Bone marrow (tissue), 2 donors: ENCODE measurements at regions not wholly inside any gene's neighbourhood (a gene's known extent, or its start where the extent isn't known, plus 50 kb on each side); places are given as distances from the start of the nearest gene placed in this dataset.

Experiments used
- DNase-seq, 2 donors: peaks; one replicate each; lab custom pipeline; 2025; lab: John Stamatoyannopoulos, UW

- DNase-seq, result no peak
Observed at GRCh38 chr18:75677696-75678455, 250.4 kb upstream of the SMIM21 start.

GRCh38 chr18:75660932-75661331 is 233.4 kb upstream of the SMIM21 start:
- no peak for DNase-seq

DNA sequence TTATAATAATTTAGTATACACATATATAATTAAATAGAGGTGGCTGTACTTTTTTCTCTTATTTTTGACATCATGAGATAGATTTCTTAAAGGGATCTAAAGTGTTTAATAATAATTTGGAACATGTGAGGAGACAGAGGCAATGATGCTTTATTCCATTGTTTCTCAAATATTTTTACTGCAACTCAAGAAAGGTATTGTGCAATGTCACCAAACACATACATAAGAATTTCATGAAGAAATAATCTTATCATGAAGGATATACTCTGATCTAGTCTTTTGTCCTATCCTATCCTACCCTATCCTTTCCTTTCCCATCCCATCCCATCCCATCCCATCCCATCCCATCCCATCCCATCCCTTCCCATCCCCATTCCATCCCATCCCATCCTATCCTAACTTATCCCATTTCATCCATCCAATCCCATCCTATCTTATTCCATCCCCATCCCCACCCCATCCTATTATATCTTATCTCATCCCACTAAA is 232.1 kb upstream of the SMIM21 start:
- DNase-seq, result no peak

DNA sequence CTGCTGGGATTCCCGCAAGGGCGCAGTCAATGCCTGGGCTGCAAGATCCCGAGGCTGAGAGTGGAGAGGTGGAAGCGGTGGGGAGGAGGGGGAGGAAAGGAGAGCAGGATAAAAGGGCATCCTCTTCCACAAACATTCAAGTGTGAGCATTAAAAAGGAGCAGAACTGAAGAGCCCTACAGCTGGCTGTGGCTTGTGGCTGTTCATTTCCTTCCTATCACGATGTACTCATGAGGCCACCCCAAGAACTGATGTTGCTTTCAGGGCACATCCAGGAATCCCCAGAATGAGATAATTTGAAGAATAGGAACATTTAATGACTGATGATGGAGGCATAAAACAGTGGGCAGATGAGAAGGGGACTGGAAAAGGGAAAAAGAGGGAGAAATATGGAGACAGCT is 230.8 kb upstream of the SMIM21 start:
- no peak for DNase-seq

- DNase-seq, result no peak
Observed at GRCh38 chr18:75656563-75657247, 229.2 kb upstream of the SMIM21 start.

DNA sequence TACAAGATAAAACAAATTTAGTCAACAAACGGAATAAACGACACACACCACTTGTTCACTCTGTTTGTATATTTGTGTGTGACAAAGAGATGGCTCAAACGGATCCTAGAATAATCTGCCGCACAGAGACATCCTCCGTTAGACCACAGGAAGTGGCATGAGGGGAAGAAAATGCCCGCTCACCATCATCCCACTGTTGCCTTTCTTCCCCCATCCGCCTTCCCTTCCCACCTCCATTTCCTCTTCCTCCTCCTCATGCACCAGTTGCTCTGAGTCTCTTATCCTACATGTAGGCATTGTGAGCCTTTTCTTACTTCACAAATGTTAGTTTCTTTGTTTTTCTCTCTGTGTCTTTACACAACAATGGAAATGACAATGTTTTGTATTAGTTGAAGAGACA is 228.5 kb upstream of the SMIM21 start:
- DNase-seq, result no peak

- no peak for DNase-seq
Observed at GRCh38 chr18:75654851-75655751, 227.6 kb upstream of the SMIM21 start.

- no peak for DNase-seq
Observed at GRCh38 chr18:75654386-75654785, 226.9 kb upstream of the SMIM21 start.

- no peak for DNase-seq
Observed at GRCh38 chr18:75652528-75652927, 225.0 kb upstream of the SMIM21 start.

- DNase-seq, result no peak
Observed at GRCh38 chr18:75644871-75645270, 217.4 kb upstream of the SMIM21 start.

DNA sequence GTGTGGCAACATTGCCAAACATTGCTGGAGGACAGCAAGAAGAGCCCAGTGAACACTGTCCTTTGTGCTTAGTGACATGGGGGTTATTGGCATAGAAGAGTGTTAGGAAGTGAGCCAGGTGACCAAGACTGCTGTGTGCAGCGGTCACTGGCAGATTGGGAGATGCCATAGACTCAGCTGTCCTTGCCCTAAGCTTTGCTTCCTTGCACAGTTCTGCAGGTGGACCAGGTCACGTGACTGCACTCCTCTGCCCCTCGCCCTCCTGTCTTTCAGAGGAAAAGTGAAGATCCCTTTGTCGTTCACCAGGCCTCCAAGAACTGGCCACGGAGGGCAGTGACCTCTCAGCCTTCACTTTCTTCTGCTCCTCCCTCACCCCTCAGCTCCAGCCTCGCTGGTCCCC is 215.6 kb upstream of the SMIM21 start:
- DNase-seq, result no peak

- DNase-seq, result no peak
Observed at GRCh38 chr18:75639472-75639831, 211.9 kb upstream of the SMIM21 start.

DNA sequence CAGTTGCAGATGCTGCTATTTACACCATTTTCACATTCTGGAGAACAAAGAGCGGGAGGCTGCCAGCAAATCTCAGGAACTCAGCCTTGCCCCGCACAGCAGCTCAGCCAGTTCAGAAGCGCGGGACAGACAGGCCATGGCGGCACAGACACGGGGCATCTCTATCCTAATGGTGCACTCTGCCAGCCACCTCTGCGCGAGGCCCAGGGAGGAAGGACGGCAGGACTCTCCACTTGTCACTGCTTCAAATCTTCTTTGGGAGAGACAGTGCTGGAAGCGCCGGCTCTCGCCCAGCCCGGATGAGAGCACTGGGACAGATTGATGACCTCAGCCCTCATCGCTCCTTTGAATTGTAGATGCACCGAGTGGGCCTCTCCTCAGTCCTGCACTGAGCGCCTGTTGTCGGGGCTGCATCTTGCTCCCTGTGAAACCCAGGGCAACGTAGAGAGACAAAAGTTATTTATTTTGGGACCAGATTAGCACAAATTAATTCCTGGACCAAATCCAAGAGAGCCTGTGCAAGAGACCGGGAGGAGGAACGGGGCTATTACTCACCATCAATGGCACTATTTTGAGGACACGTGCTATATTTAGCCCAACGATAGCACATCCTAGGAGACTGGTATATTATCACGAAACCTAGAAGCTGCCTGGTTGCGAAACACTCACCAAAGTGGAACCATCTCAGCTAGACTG is 211.4 kb upstream of the SMIM21 start:
- no peak for DNase-seq

- no peak for DNase-seq
Observed at GRCh38 chr18:75638223-75638775, 210.8 kb upstream of the SMIM21 start.

- DNase-seq, result no peak
Observed at GRCh38 chr18:75635096-75635495, 207.6 kb upstream of the SMIM21 start.

- DNase-seq, result no peak
Observed at GRCh38 chr18:75625966-75626365, 198.5 kb upstream of the SMIM21 start.

DNA sequence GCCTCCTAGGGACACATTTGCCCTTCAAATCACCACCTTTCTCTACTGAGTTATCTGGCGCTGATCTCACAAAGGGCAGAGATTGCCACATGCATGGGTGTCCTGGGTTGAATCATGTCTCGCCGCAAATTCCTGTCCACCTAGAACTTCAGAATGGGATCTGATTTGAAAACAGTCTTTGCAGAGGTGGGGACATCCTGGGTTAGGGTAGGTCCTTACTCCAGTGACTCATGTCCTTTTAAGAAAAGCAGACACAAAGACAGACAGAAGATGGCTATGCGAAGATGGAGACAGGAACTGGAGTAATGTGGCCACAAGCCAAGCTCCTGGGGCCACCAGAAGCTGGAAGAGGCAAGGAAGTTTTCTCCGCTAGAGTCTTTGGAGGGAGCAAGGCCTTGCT is 197.4 kb upstream of the SMIM21 start:
- DNase-seq, result no peak

- no peak for DNase-seq
Observed at GRCh38 chr18:75621818-75622217, 194.3 kb upstream of the SMIM21 start.

DNA sequence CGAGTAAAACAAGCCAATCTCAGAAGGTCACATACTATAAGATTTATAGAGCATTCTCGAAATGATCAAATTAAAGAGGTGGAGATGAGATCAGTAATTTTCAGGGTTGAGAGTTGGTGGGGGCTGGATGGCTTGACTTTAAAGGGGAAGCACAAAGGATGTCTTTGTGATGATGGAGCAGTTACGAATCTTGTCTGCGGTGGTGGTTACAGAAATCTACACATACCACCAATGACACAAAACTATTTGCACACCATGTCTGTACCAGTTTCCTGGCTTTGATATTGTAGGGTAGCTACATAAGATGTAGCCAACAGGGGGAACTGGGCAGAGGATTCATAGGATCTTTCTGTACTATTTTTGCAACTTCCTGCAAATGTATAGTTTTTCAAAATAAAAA is 190.6 kb upstream of the SMIM21 start:
- DNase-seq, result no peak

- DNase-seq, result no peak
Observed at GRCh38 chr18:75612456-75612855, 185.0 kb upstream of the SMIM21 start.

GRCh38 chr18:75607701-75608100 is 180.2 kb upstream of the SMIM21 start:
- DNase-seq, result no peak

GRCh38 chr18:75592527-75592926 is 165.0 kb upstream of the SMIM21 start:
- DNase-seq, result no peak
